Progenitor cell of endocrine pancreas (in vitro differentiated cells): ENCODE measurements at regions not wholly inside any gene's neighbourhood (a gene's known extent, or its start where the extent isn't known, plus 50 kb on each side); places are given as distances from the start of the nearest gene placed in this dataset.

ENCODE experiments used
- DNase-seq: peaks from one replicate; pipeline ENCODE4 v3.0.0; 2021; ENCODE audit warnings: low spot score; ENCODE audit not compliant: unreplicated experiment
- H3K27ac Mint-ChIP-seq: 2 replicates; pipeline ENCODE4 v1.8.0; 2021; ENCODE audit warnings: mild to moderate bottlenecking, moderate library complexity, mixed read lengths
- H3K27me3 Mint-ChIP-seq: 2 replicates; pipeline ENCODE4 v1.8.0; 2021; ENCODE audit warnings: mixed read lengths
- H3K36me3 Mint-ChIP-seq: 2 replicates; pipeline ENCODE4 v1.8.0; 2022; ENCODE audit warnings: mixed read lengths; ENCODE audit not compliant: insufficient read depth
- H3K4me1 Mint-ChIP-seq: 2 replicates; pipeline ENCODE4 v1.8.0; 2021; ENCODE audit warnings: low read depth, mixed read lengths
- H3K4me3 Mint-ChIP-seq: 2 replicates; pipeline ENCODE4 v1.8.0; 2021; ENCODE audit warnings: low read depth, mild to moderate bottlenecking, moderate library complexity, mixed read lengths
- H3K9me3 Mint-ChIP-seq: 2 replicates; pipeline ENCODE4 v1.8.0; 2021; ENCODE audit warnings: low read depth, mixed read lengths
- TF ChIP-seq, protein P1 (sequence below): fragments of 200-600 bp; sonication (generic); IDR thresholded peaks from one replicate; pipeline ENCODE4 v1.5.0; 2021; ENCODE audit warnings: antibody characterized with exemption, mild to moderate bottlenecking; ENCODE audit not compliant: unreplicated experiment

DNA sequence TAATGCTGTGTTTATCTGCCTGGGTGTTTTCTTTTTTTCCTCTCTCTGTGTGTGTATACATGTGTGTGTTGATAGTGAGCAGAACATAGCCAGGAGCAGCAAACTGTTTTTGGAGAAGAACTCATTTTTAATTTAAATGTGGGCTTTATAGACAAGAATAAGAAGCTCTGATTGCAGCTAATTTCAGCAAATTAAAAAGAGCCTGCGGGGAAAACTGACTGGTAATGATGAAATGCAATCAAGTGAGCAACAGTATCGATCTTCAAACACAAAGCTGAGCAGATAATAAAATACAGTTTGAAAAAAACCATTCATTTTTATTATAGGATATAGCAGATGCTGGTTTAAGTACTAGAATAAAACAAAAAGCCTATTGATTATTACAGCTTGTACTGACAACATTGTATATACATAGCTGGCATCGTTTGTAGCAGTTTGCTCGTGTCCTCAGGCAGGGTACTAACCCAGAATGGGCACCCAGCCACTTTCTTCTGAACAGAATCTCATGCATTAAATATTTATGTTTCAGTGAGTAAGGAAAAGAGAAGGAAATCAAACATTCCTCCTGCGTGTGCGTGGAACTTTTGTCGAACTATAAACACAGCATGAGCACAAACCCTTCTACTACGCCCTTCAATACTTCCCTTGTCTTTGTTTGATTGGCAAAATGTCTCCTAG is 73.5 kb upstream of the ZFP42 start:
- no peak overlapping the region for H3K27ac Mint-ChIP-seq
- no peak overlapping the region for H3K4me3 Mint-ChIP-seq
- DNase-seq: no peak
- H3K27me3 Mint-ChIP-seq: no peaks in the 10 kb centered on the region
- H3K36me3 Mint-ChIP-seq: no peaks in the 10 kb centered on the region
- TF ChIP-seq, protein P1, sequence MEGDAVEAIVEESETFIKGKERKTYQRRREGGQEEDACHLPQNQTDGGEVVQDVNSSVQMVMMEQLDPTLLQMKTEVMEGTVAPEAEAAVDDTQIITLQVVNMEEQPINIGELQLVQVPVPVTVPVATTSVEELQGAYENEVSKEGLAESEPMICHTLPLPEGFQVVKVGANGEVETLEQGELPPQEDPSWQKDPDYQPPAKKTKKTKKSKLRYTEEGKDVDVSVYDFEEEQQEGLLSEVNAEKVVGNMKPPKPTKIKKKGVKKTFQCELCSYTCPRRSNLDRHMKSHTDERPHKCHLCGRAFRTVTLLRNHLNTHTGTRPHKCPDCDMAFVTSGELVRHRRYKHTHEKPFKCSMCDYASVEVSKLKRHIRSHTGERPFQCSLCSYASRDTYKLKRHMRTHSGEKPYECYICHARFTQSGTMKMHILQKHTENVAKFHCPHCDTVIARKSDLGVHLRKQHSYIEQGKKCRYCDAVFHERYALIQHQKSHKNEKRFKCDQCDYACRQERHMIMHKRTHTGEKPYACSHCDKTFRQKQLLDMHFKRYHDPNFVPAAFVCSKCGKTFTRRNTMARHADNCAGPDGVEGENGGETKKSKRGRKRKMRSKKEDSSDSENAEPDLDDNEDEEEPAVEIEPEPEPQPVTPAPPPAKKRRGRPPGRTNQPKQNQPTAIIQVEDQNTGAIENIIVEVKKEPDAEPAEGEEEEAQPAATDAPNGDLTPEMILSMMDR: no peak
- H3K4me1 Mint-ChIP-seq: peaks cover 21% of the 10 kb centered on the region
- peaks cover 18% of the 10 kb centered on the region for H3K9me3 Mint-ChIP-seq

DNA sequence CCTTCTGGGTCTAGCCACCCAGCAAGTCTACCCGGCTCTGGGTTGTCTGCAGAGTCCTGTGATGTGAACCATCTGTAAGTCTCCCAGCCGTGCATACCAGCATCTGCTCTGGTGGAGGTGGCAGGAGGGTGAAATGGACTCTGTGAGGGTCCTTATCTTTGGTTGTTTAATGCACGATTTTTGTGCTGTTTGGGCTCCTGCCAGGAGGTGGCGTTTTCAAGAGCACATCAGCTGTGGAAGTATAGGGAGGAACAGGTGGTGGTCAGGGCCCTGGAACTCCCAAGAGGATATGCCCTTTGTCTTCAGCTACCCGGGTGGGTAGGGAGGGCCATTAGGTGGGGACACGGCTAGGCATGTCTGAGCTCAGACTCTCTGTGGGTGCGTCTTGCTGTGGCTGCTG is 66.5 kb upstream of the ZFP42 start:
- TF ChIP-seq, protein P1: peak; percentile 26
- no peak for DNase-seq
- H3K9me3 Mint-ChIP-seq: peaks cover 32% of the 10 kb centered on the region
- peaks cover 5% of the 10 kb centered on the region for H3K36me3 Mint-ChIP-seq
- H3K4me3 Mint-ChIP-seq: no peak overlapping the region
- no peak overlapping the region for H3K27ac Mint-ChIP-seq
- H3K4me1 Mint-ChIP-seq: peaks cover 18% of the 10 kb centered on the region
- no peaks in the 10 kb centered on the region for H3K27me3 Mint-ChIP-seq

DNA sequence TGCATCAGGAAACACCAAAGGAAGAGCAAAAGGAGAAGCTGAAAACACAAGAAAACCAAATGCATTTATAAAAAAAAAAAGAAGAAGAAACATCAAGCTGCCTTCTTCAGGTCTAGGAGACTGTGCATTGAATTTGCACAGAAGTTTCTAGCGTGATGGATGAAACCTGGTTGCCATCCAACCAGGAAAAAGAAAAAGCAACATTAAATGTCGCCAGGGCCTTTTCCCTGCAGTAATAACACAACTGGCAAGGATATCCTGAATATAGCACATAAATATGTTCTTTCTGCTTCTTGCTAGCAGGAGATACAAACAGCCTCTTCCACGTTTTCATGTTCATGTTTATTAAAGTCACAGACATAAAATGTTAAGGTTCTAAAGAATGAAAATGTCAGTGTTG is 60.8 kb upstream of the ZFP42 start:
- Mint-ChIP-seq H3K9me3 (peaks cover 2% of the 10 kb centered on the region), H3K27me3 (no peaks in the 10 kb centered on the region), H3K4me3 (no peak overlapping the region), H3K36me3 (peaks cover 2% of the 10 kb centered on the region), H3K4me1 (peaks cover 25% of the 10 kb centered on the region), H3K27ac (no peak overlapping the region)
- DNase-seq: no peak
- TF ChIP-seq, protein P1: no peak

DNA sequence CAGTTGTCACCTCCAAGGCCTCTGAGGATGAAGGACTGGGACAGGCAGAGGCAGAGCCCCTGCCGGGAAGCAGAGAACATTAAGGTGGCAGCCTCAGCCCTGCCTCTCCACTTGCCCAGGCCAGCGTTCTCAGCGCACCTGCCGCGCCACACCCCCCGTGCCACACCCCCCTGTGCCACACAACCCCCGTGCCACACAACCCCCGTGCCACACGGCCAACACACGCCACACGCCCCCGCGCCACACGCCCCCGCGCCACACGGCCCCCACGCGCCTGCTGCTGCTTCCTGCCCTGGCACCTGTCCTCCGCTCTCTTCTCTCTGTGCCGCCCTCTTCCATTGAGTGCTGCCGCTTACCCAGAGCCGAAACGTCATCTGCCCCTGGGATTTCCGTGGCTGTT is 58.0 kb upstream of the ZFP42 start:
- H3K9me3 Mint-ChIP-seq: no peaks in the 10 kb centered on the region
- no peaks in the 10 kb centered on the region for H3K36me3 Mint-ChIP-seq
- H3K27ac Mint-ChIP-seq: no peak overlapping the region
- TF ChIP-seq, protein P1: no peak
- peaks cover 18% of the 10 kb centered on the region for H3K4me1 Mint-ChIP-seq
- H3K27me3 Mint-ChIP-seq: no peaks in the 10 kb centered on the region
- H3K4me3 Mint-ChIP-seq: no peak overlapping the region
- no peak for DNase-seq

DNA sequence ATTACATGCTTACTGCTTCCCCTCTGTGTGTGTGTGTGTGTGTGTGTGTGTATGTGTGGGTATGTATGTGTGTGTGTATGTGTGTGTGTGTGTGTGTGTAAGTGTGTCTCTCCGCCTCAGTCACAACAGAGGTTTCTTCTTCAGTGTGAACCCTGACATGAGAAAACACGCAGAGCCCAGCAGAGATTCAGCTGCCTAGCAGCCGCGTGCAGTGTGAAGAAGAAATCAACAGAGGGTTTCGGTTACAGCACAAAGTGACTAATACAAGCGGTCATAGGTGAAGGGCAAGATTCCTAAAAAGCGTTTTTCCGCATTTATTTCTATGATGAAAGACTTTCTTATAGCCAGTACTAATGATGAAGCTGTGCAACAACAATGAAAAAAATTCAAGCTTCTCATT is 55.3 kb upstream of the ZFP42 start:
- H3K36me3 Mint-ChIP-seq: no peaks in the 10 kb centered on the region
- H3K4me3 Mint-ChIP-seq: no peak overlapping the region
- peaks cover 5% of the 10 kb centered on the region for H3K4me1 Mint-ChIP-seq
- no peak for DNase-seq
- H3K27me3 Mint-ChIP-seq: peaks cover 2% of the 10 kb centered on the region
- no peak overlapping the region for H3K27ac Mint-ChIP-seq
- H3K9me3 Mint-ChIP-seq: no peaks in the 10 kb centered on the region
- TF ChIP-seq, protein P1: no peak
